ENCODE measurements at regions not wholly inside any gene's neighbourhood (a gene's known extent, or its start where the extent isn't known, plus 50 kb on each side); places are given as distances from the start of the nearest gene placed in this dataset.

DNA sequence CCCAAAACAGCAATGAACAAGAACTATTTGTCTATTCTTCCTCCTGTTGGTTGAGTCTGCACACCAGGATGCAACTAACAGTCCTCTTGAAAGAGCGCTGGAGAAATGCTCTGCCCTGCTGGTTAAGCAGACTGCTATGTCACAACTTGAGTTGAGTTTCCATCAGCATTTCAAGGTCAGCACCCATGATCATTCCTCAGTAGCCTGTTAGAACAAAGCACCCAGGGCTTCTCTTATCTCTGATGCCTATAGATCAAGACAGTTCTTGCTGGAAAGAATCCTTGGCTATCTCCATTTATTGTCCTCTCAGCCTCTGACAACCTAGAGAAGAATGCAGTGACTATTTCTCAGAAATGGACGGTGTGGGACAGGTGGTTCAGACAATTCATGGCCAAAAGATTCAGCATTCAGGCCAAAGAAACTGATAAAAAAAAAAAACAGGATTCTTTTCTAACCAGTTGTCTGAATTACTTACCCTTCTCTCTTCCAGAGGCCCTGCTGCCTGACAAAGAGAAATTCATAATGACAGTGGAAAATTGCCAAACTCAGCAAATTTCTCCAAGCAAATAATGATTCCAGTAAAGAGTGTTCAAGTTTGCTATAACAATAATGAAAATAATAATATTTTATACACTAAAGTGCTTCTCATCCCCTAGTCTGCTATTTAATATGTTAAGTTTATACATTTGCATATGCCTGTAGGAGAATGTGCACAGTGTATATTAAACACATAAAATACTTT, 306.7 kb downstream of the EMP1 start:
- no peak for DNase-seq

DNA sequence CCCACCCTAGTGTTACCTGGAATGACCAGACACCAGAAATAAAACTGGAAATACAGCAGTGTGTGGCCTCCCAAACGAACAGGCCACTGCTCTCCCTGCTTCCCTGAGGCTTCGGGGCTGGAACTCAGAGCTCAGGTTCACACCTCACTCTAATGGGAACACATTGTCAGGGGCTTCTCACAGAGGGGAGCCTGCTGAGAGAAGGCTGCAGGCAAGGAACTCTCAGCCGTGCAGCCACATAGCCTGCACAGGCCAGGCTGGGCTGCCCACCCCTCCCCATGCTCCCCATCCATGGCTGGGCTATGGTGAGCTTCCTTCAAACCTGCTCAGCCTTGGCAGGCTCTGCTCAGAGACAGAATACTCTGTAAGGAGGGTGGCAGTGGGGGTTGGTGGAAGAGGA, 302.5 kb downstream of the EMP1 start:
- DNase-seq, result no peak

DNA sequence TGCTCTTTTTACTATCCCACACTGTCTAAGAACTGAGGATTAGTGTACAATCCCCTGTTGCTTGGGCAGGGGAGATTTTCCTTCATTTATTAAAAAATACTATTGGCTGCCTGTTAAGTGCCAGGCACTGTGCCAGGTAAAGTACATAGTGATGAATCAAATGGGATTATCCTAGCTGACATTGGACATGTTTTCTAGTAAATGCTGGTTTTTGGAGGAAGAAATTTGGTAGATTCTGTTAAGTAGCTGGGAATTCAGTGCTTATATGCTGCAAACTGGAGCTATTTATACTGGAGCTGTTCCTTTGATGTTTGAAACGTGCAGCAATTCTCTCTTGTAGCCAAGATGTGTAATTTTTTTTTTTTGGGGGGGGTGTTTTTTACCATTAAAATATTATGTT, 299.6 kb downstream of the EMP1 start:
- DNase-seq, result peak; percentile 7

DNA sequence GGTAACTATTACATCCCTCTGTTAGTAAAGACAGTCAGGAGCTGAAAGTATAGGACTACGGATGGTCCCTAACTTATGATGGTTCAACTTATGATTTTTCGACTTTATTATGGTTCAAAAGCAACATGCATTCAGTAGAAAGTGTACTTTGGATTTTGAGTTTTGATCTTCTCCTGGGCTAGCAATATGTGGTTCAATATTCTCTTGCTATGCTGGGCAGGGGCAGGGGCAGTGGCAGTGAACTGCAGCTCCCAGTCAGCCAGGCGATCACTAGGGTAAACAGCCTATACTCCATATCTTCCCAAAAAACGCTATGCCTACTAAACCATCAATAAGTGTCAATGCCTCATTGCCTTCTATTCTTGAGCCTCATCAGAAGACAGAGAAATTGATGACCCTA, 292.7 kb downstream of the EMP1 start:
- DNase-seq, result no peak

DNA sequence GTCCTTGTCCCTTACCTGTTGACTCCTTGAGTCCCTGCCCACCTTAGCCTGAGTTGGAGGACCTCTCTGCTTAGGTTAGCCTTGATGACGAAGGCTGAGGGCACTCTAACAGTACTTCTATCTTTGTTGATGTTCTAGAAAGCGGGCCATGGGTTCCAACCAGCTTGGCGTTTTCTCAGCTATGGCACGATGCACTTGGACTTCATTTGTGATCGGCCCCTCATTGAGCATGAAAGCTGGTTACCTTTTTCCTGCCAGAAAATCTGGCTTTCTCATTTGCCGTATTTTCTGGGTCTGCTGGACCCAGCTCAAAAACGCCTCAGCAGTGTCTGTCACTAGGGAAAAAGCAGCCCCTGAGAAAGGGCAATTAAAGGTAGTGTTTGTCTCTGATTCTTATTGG, 290.8 kb downstream of the EMP1 start:
- no peak for DNase-seq

DNA sequence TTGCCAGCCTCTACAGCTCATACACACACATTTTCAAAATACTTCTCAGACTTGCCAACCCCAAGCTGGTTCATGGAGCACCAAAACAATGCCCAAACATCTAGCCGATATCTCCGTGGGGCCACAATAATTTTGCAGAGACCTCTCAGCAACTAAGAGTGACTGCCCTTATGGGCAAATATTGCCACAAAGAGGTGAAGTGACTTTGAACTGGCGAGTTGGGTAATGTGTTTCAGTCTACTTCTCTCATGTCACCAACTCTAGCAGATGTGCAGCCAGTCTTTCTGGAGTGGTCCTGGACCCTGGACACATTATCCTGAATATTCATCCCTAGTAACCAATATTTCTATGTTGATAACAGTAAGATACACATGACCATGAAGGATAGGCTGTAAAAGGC, 290.3 kb downstream of the EMP1 start:
- DNase-seq, result no peak

DNA sequence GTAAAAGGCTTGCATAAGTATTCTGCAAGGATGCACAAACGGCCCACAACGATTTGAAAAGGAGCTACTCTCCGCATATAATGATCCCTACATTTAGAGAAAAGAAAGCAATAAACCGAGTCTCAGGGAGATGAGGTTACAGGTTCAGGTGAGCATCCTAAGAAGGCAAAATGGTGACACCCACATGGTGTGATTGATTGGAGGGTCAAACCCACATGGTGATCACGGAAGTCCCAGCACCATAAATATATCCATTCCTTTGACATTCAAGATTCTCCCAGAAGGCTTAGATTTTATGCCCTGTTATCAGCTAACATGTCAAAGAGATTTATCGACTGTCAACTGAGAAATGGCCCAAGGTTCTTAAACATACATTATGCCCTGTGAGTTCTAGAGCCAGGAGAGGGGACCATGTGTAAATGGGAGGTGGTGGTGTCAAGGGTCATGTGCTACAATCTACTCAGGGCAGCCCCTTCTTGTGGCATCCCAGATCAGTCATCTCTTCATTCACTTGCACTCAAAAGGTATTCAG, 282.2 kb downstream of the EMP1 start:
- DNase-seq, result no peak

DNA sequence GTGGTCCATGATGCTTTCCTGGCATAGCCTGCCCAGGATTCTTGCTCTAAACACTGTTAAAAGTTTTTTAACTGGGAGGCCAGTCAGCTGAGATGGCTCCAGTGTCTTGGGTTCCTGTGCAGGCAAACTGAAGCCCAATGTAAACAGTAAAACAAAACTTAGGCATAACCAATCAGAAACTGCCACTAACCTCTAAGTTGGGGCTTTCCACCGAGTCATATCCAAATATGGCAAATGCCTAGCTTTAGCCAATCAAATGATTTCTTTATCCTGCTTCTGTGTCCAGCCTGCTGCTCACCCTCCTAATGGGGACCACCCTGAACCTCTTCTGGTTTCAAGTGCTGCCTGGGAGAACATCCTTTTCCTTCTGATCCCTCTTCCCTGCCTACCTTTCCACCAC, 277.9 kb downstream of the EMP1 start:
- DNase-seq, result no peak

DNA sequence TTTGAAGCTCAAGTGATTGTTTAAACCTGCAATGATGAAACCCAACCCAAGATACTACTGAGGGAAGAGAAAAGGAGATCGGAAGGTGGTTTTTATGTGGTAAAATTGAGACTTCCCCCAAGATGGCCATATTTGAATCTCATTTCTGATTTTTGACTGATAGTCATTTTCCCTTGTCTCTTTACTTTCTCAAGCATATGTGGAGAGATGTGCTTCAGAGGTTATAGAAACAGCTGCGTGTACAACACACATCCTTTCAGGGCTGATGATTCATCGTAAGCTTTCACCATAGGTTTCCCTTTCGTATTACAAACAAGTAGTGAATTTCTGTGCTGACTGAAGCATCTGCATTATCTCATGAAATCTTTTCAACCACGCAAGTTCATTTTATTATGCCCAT, 276.2 kb downstream of the EMP1 start:
- no peak for DNase-seq

DNA sequence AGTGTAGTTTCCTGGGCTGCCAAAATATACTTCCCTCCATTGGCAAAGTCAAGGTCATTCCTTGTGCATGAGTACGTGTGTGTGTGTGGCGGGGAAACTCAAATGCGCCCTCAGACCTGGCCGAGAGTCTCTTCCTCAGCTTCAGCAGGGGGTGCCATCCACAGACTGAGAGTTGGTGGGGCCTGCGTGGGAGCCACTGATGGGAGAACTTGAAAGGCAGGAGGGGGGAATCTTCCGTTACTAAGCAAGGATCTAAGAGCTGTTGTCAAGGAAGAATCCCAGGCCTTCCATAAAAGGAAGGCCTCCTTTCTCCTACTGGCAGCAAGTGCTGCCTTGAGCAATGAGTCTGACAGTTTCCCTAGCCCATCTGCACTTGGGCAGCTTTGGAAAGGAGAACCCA, 274.9 kb downstream of the EMP1 start:
- no peak for DNase-seq

DNA sequence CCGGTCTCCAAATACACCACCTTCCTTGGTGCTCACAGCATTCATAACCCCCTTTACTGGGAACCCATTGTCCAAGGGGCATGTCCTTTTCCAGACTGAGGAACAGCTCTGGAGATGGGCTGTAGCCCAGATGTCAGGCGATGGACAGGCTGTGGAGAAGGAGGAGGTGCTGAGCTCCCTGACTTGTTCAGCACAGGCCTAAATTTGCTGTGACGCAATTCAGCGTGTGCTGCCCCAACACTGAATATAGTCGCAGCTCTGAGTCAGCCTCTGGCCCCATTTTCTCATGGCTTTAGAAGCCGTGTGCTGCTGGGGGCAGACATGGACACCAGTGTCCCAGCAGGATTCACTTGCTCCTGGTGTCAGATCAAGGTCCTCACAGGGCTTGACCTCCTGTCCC, 269.1 kb downstream of the EMP1 start:
- DNase-seq, result no peak

DNA sequence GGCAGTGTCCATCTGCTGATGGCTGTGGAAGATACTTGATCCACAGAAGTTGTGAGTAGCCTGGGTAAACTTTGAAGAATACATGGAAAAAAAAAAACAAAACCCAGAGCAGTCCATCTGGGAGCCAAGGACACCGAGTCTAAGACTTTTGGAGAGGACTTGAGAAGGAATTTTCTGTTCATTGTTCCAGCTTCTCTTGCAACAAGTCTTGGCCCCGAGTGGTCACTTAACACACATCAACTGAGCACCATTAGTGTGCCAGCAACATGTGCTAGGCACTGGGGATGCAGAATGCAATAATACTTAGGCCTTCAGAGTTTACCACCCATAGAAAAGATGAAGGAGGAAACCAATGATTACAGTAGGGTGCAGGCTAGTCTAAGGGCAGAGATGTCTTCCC, 266.7 kb downstream of the EMP1 start:
- no peak for DNase-seq

DNA sequence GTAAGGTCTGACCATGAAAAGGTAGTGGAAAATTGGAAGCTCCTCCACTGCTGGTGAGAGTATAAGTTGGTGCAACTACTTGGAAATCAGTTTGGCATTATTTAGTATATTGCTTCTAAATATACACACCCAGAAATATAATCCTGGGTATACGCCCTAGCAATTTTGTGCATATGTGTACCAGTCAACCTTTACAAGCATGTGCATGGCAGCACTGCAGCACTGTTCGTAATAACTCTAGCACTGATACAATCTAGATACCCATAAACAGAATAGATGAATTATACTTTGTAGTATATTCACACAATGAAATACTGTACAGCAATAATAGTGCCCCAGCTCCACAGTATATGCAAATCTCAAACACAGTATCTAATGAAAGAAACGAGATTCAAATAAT, 265.9 kb downstream of the EMP1 start:
- no peak for DNase-seq

DNA sequence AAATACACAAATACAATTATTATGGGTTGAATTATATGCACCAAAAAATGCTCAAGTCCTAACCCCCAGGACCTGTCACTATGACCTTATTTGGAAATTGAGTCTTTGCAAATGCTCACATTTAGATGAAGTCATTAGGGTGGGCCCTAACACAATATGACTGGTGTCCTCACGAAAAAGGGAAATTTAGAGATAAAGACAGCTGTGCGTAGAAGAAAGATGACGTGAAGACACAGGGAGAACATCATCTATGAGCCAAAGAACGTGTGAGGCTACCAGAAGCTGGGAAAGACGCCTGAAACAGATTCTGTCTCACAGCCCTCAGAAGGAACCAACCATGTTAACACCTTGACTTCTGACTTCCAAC, 259.2 kb downstream of the EMP1 start:
- DNase-seq, result no peak

DNA sequence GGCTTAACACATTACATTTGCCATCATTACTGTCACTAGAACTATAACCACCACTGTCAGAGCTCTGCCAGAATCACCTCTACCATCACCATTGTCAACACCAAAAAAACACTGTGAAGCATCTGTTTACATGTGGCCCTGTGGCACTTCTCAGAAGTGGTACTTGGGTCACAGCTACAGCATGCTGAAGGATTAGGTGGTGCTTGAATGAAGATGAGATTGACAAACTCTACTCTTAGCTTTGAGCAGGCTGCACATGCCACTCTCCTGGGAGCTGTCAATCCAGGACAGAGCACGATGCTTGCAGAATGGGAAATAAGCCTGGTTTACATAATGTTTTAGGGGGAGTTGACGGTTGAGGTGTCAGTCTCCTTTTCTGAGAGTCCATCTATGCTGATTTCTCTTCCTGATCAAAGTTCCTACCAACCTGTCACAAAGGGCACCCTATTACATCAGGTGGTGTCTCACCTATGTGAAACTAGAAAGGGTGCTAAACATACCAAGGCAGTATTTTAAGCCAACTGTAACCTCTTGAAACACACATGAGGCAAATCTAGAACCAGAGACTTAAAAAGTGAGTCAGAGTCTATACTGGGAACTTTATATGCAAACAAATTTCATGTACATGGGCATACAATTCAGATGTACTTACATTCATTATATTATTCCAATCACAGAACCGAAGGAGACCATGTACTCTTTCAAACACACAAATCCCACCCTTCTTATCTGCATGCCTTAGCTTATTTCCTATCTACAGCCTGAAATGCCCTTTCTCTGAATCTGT, 258.7 kb downstream of the EMP1 start:
- DNase-seq, result no peak

DNA sequence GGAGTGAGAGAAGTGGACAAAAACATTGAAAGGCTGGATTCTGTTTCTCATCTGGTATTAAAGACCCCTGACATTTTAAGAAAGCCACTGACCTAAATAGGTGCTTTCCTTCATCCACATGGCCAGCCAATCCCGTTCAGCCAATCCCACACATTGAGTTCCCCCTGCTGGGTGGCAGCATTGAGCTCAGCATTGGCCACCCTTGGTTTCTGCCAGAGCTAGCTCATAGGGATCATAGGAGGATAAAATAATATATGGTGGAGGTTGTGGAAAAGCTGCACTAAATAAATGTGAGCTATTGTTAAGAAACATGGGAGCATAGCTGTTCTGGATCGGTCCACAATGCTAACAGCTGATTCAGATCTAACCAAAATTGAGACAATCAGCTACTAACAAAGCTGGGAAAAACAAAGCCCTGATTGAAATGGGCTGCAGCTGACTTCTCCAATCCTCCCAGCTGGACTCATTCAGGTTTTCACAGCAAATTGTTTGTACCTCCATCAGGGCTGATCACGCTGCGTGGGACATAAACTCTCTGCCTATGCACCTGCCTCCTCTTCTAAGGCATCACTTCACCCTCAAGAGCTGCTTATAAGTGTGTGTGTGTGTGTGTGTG, 256.5 kb downstream of the EMP1 start:
- DNase-seq, result no peak

DNA sequence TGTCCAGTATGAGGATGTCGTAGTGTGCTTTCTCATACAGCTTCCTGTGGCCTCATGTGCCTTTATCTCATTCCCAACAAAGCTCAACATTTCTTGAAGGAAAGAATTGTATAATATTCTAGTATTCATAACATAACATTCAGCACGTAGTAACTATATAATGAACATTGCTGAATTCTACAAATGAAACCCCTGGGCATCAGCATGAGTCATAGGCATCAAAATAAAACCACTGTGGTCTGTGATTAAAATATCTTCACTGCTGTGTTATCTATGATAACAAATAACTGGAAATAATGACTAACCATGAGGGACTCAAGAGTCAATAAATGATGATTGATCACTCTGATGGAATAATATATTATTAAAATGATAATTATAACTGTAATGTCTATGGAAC, 255.2 kb downstream of the EMP1 start:
- DNase-seq, result no peak

DNA sequence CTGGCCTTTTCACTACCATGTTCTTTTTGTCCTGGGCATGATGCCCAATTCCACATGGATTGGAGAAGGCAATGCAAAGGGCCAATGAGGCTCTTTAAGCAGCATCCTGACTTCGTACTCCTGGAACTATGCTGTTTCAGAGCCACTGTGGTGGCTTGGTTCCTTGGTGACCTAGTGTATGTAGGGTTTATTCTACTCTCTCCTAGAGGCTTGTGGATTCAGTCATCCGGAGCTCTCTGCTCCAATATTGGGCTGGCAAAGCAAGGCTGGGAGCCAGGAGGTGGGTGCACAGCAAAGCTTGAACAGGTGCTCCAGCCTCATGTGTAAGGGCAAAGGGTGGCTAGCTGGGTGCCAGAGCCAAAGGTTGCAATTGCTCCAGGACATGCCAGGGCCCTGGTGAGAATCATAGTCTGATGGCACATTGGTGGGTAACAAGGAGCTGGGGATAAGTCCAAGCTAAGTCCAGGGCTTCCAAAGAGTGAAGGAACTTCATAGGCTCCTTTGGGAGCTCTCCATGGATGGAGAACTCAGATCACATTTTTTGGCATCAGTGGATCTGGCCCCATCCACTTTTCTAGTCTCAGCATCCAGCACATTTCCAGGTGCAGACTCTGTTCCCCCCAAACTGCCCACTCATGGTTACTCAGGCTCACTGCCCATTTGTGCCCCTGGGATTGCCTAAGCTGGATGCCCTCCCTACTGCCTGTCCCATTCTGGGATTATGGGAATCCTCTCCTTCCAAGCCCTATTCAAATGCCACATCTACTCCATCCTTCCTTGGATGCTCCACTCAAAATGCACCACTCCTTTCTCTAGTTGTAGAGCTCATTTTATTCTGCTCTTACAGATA, 253.9 kb downstream of the EMP1 start:
- no peak for DNase-seq

DNA sequence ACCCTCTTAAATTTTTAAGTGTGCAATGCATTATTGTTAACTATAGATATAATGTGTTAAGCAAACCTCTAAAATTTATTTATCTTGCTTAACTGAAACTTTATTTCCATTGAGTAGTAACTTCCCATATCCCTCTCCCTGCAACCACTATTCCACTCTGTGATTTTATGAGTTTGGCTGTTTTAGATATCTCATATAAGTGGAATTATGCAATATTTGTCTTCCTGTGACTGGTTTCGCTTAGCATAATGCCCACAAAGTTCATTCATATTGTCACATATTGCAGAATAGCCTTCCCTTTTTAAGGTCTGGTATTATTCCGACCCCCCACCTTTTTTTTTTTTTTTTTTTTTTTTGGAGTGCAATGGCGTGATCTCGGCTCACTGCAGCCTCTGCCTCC, 247.6 kb downstream of the EMP1 start:
- no peak for DNase-seq

DNA sequence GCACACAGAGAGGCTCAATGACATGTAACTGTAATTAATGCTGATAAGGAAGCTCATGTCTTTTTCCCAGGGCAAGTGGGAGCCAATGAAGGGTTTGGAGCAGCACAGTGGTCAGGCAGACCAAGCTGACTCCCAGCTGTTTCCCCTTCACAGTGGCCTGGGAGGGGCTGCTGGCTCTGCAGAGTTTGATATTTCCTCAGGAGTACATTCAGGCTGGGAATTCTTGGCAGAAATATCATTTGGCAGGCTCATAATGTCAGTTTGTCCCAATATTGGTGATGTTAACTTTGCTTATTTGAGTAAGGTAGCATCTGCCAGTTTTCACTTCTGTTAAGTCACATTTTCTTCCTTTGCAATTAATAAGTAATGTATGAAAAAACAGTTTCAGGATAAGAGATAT, 247.0 kb downstream of the EMP1 start:
- peak; percentile 28 for DNase-seq

DNA sequence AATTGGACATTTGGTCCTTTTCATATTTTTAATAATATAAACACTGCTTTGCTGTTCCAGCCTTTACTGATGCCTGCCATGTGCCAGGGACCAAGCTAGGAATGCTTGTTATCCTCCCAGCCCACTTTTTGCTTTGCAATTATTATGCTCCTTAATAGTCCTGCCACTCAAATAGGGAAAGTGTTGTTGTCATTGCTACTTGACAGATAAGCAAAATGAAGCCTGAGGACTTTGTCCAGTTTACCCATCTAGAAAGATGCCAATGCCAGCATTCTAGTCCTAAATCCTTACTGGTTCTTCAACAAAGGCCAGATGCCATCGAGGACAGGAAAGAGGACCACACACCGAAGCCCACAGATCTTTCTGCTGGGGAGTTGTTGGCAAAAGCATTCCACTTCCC, 246.5 kb downstream of the EMP1 start:
- no peak for DNase-seq

DNA sequence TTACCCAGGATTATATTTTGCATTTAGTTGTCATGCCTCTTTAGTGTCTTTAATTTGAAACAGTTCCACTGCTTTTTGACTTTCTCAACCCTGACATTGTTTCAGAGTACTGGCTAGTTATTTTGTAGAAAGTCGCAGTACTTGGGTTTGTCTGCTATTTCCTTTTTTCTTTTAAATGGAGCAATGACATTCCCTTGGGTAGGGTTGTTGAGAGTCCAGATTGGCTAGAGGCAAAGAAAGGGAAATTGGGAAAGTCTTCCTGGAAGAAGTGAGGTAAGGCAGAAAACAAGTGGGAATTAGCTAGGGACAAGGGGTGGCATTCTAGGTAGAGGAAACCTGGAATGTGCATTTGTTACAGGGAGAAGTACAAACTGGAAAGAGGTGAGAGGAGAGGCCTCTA, 245.9 kb downstream of the EMP1 start:
- no peak for DNase-seq

Data from muscle of arm (tissue), 1 donor.